ENCODE measurements at regions not wholly inside any gene's neighbourhood (a gene's known extent, or its start where the extent isn't known, plus 50 kb on each side); places are given as distances from the start of the nearest gene placed in this dataset.

DNA sequence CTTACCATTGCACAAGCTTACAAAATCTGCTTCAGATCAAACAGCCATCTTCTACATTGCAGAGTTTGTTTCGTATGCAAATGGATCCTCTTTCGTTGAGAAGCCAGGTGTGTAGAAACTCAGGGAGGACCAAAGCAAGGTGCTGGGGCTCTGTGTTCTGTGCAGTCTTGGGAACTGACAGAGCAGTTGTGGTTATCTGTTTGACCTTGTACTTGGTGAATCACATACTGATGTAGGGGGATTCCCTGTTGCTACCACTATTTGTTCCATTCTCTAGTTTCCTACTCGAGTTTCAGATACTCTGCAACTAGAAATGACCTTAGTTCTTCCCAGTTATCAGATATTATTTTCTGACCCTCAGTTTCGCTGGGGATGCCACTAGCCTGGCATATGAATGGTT is 95.2 kb upstream of the CLDN10 start:
- no peaks in the 10 kb centered on the region for H3K4me1 ChIP-seq
- H3K36me3 ChIP-seq (ENCODE audit: low read depth, missing control alignments), result no peaks in the 10 kb centered on the region
- H3K27ac ChIP-seq, result no peak overlapping the region
- H3K4me3 ChIP-seq, result no peak overlapping the region
- H3K27me3 ChIP-seq, result no peaks in the 10 kb centered on the region
- no peaks in the 10 kb centered on the region for H3K9me3 ChIP-seq
- intact Hi-C loops (cut with DNase I; ENCODE audit: low total_unique reads), result no loop called here
- no peak for TF ChIP-seq POLR2A (IDR thresholded peaks at IDR 0.05)
- TF ChIP-seq, protein P1, sequence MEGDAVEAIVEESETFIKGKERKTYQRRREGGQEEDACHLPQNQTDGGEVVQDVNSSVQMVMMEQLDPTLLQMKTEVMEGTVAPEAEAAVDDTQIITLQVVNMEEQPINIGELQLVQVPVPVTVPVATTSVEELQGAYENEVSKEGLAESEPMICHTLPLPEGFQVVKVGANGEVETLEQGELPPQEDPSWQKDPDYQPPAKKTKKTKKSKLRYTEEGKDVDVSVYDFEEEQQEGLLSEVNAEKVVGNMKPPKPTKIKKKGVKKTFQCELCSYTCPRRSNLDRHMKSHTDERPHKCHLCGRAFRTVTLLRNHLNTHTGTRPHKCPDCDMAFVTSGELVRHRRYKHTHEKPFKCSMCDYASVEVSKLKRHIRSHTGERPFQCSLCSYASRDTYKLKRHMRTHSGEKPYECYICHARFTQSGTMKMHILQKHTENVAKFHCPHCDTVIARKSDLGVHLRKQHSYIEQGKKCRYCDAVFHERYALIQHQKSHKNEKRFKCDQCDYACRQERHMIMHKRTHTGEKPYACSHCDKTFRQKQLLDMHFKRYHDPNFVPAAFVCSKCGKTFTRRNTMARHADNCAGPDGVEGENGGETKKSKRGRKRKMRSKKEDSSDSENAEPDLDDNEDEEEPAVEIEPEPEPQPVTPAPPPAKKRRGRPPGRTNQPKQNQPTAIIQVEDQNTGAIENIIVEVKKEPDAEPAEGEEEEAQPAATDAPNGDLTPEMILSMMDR (IDR thresholded peaks at IDR 0.05), result no peak
- 52 to 70% methylated on average over 4 of the region's 4 CpGs for WGBS, 2 donors
- DNase-seq, result no peak

DNA sequence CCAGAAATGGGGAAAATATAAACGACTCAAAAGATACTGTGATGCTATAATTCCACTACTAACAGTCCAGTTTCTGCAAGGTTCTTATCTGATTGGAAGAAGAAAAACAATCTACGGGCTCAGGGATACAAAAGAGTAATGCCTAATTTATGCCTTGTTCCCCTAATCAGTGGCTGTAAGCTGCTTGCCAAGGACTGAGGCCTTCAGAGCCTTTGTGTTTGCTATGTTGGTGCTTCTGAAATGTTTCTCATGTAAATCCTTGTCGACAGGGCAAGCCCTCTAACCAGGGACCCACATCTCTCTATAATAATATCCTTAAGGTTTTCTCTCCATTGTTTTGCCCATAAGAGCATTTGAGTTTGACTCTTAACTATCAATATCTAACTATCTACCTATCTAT is 89.7 kb upstream of the CLDN10 start:
- H3K27me3 ChIP-seq, result no peaks in the 10 kb centered on the region
- no peak overlapping the region for H3K4me3 ChIP-seq
- H3K27ac ChIP-seq, result no peak overlapping the region
- TF ChIP-seq POLR2A (IDR thresholded peaks at IDR 0.05), result no peak
- TF ChIP-seq, protein P1 (IDR thresholded peaks at IDR 0.05), result no peak
- H3K9me3 ChIP-seq, result no peaks in the 10 kb centered on the region
- no peaks in the 10 kb centered on the region for H3K4me1 ChIP-seq
- WGBS, 2 donors, result 37 to 38% methylated on average over 3 of the region's 3 CpGs
- intact Hi-C loops (cut with DNase I; ENCODE audit: low total_unique reads), result no loop called here
- H3K36me3 ChIP-seq (ENCODE audit: low read depth, missing control alignments), result no peaks in the 10 kb centered on the region
- no peak for DNase-seq

DNA sequence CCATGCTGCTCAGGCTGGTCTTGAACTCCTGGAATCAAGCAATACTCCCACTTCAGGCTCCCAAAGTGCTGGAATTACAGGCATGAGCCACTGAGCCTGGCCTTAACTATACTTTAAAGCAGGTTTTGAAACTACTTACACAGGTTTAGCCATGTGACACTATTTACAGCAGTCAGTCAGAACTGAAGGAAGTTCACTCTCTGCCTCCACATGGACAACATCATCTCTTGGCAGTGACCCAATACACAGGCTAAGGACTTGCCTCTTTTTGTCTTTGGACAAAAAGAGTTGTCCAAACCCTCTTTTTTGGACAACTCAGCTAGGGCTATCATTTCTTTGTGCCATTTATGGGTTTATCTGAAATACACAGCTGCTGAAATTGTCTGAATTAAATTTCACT is 89.0 kb upstream of the CLDN10 start:
- no peaks in the 10 kb centered on the region for H3K36me3 ChIP-seq (ENCODE audit: low read depth, missing control alignments)
- intact Hi-C loops (cut with DNase I; ENCODE audit: low total_unique reads), result no loop called here
- H3K27me3 ChIP-seq, result no peaks in the 10 kb centered on the region

DNA sequence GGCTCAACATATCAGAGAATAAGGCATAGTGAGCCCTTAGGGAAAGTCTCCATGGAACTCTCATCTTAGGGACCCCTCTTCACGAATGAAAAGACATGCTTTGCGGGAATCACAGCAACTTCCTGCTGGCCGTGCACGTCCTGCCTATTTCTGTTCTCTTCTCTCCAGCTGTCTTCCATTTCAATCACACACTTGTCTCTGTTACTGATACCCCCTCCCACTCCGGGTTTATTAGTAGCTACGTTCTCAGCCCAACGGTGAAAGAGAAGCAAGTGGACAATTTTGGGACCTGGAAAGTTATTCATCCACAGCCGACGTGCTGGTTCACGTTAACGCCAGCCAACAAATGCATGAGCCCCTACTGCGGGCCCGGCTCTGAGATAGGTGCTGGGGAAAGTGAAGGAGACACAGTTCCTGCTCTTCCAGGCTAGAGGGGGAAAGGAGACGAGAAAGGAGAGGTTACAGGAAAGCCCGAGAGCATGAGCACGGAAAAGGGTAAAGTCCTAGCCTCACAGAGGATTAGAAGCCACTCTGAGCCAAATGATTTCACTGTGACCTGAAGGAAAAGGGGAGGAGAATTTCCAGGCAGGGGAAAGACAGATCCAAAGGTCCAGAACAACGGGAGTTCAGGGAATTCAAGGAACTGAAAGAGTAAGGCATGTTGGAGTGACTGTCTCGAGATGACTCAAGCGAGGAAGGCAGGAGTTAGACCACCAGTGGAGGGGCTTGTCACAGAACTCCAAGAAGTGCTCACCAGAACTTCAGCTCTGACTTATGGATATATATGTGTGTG is 81.8 kb upstream of the CLDN10 start:
- Histone ChIP-seq H3K27ac (no peak overlapping the region), H3K9me3 (no peaks in the 10 kb centered on the region), H3K4me1 (no peaks in the 10 kb centered on the region), H3K36me3 (ENCODE audit: low read depth, missing control alignments) (no peaks in the 10 kb centered on the region), H3K4me3 (no peak overlapping the region), H3K27me3 (no peaks in the 10 kb centered on the region)
- TF ChIP-seq, protein P1 (IDR thresholded peaks at IDR 0.05), result no peak
- no peak for TF ChIP-seq POLR2A (IDR thresholded peaks at IDR 0.05)
- no peak for DNase-seq
- intact Hi-C loops (cut with DNase I; ENCODE audit: low total_unique reads), result loop anchor here (10.0 kb wide), 1 partner anchor 276 kb away; no protein-coding TSS in a partner anchor
- WGBS, 2 donors, result 46 to 58% methylated on average over 19 of the region's 19 CpGs

More for the DNA sequence above, 89.0 kb upstream of the CLDN10 start:
- no peak for DNase-seq
- H3K4me1 ChIP-seq, result no peaks in the 10 kb centered on the region
- no peak overlapping the region for H3K4me3 ChIP-seq
- H3K27ac ChIP-seq, result no peak overlapping the region
- no peaks in the 10 kb centered on the region for H3K9me3 ChIP-seq
- TF ChIP-seq, protein P1 (IDR thresholded peaks at IDR 0.05), result no peak
- TF ChIP-seq POLR2A (IDR thresholded peaks at IDR 0.05), result no peak

DNA sequence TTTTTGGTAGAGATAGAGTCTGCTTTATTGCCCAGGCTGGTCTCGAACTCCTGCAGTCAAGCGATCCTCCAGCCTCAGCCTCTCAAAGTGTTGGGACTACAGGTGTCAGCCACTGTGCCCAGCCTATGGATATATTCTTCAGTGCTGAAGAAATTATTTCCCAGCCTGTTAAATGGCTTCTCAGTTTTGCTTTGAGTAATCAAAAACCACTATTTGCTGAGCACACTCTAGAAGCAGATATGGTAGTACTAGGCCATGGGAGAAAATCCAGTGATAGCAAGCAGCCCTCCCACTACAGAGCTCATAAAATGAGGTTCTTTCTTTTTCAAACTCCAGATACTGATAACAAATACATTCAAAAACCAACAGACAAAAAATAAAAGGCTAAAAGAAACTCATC is 80.6 kb upstream of the CLDN10 start:
- Histone ChIP-seq H3K9me3 (no peaks in the 10 kb centered on the region), H3K27ac (no peak overlapping the region), H3K36me3 (ENCODE audit: low read depth, missing control alignments) (no peaks in the 10 kb centered on the region), H3K4me3 (no peak overlapping the region), H3K4me1 (no peaks in the 10 kb centered on the region), H3K27me3 (no peaks in the 10 kb centered on the region)
- WGBS, 2 donors, result 97 to 100% methylated on average over 2 of the region's 2 CpGs
- no peak for DNase-seq
- TF ChIP-seq POLR2A (IDR thresholded peaks at IDR 0.05), result no peak
- TF ChIP-seq, protein P1 (IDR thresholded peaks at IDR 0.05), result no peak
- intact Hi-C loops (cut with DNase I; ENCODE audit: low total_unique reads), result loop anchor here (10.0 kb wide), 1 partner anchor 277 kb away; no protein-coding TSS in a partner anchor

All from testis (tissue), 2 donors.